HG03060 (cell line): ENCODE measurements at regions not wholly inside any gene's neighbourhood (a gene's known extent, or its start where the extent isn't known, plus 50 kb on each side); places are given as distances from the start of the nearest gene placed in this dataset.
"Not testable (repeated sequence)": the region's sequence is repeated elsewhere in the genome, so short reads cannot be mapped to it uniquely, and the experiment has no call there.

Experiments used
- ATAC-seq: cut with Tn5 transposase; IDR thresholded peaks from one replicate; pipeline ENCODE4 v1.9.1; 2021; ENCODE audit warnings: low read depth, moderate number of reproducible peaks; ENCODE audit not compliant: unreplicated experiment

DNA sequence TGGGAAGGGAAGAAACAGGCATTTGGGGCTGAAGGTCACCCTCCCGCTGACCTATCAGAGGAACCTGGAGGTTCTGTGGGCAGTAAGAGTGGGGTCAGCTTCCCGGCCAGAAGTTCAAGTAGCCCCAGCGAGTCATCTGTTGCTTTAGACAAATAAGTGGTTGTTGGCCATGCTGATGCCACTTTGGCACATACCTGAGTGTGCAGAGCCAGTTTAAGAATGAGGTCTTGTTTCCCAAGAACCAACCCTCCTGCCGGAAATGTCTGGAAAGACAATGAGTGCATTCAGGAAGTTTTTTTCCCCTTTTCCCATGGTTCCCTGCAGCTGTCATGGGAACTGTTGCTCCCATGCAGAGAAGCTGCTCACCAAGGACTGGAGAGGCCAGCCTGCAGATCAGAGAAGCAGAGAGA is 166.7 kb downstream of the ZNF621 start:
- ATAC-seq = no peak

DNA sequence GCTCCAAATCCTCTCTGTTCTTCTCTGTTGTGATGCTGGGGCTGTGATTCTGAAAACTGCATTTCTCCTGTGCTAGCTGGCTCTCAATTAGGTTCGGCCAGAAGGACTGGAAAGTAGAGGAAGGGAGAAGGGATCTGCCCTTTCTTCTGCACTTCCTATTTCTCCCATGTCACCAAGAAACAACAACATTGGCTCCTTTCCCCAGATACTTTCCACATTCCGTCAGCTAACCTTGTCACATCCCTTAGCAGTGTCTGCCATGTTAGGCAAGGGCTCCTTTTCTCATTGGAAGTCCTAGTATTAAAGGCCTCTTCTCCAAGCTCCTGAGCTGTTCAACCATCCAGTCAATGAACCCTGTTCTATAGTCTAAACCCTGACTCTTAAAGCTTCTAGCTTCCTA is 171.1 kb downstream of the ZNF621 start:
- ATAC-seq = no peak

DNA sequence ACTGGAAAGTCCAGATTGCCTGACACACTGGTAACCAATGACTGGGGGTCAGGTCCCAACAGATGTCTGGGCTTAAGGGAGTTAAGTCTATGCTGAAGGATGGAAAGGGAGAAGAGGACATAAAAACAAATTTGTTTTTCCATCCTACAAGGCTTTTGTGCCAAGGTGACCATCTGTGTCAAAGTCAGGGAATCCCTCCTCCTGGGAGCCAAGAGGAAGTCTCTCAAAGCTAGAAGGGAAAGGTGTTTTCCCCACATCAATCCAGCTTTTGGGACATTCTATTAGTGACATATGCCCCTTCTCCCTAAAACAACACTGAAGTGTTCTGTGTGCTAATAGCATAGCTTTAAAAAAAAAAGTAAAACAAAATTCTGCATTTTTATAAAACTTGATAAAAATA is 173.9 kb downstream of the ZNF621 start:
- not testable (repeated sequence) for ATAC-seq

DNA sequence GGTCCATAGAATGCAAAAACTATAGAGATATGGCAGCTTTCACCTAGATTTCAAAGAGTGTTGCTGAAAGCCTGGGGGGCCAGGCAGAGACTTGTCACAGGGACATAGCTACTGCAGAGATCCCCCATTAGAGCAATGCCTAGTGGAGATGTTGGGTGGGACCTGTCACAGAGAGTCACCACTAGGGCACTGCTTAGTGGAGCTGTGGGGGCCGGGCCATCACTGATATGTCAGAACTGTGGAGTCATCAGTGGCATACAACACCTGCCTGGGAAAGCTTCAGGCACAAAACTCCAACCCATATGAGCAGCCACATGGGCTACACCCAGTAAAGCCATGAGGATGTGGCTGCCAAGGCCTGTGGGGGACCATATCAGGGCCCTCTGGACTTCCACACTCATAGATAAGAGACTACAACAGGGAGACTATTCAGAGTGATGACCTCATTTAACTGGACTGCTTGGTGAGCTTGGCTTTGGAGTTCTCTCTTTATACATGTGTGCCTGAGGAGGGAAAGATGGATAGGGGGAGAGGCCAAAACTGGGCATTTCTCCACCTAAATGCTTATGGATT is 176.3 kb downstream of the ZNF621 start:
- ATAC-seq = no peak

DNA sequence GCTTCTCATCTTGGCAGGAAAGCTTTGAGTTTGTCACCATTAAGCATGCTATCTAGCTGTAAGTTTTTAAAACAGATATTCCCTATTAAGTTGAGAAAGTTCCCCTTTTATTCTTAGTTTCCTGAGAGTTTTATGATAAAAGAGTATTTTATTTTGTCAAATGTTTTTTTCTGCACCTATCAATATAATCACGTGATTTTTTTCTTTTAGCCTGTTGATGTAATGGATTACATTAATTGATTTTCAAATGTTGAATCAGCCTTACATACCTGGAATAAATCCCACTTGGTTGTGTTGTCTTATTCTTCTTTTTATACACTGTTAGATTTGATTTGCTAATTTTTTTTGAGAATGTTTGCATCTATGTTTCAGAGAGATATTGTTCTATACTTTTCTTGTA is 179.5 kb downstream of the ZNF621 start:
- no peak for ATAC-seq

DNA sequence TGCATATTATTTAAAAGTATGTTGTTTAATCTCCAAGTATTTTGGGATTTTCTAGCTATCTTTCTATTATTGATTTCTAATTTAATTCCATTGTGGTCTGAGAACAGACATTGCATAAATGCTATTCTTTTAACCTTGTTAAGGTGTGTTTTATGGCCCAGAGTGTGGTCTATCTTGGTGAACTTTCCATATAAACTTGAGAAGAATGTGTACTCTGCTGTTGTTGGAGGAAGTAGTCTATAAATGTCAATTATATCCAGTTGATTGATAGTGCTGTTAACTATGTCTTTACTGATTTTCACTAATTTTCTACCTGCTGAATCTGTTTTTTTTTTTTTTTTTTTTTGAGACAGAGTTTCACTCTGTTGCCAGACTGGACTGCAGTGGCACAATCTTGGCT is 180.9 kb downstream of the ZNF621 start:
- ATAC-seq = no peak

DNA sequence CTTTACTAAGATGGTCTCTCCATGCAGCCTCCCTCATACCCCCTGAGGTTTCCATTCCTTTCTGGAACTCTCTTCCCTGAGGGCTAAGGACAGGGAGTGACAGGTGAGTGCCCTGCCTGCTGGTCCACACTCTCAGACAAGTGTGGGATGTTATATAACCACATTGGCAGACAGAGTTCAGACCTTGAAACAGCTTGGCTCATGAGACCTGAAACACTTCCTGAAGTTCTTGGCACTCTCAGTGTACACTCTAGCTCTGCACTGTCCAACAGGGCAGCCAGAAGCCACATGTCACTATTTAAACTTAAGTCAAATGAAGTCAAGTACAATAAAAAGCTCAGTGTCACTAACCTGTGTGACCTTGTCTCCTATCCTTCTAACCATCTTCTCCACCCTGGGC is 188.5 kb downstream of the ZNF621 start:
- ATAC-seq = no peak

DNA sequence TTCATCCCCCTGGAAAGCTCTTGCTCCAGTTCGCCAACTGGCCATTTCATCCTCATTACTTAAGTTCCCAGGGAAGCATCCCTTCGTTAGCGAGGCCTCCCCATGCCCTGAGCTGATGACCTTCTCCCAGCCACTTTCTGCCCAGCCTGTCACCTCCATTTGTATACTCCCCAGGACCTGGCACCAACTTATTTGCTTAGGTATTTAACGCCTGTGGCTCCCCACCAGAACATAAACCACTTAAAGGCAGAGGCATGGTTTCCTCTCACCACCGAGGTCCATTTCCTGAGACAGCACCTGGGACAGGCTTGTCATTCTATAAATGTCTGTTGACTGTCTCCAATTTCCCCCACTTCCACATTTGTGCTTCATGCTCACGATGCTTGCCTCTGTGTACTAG is 189.0 kb downstream of the ZNF621 start:
- ATAC-seq = no peak

DNA sequence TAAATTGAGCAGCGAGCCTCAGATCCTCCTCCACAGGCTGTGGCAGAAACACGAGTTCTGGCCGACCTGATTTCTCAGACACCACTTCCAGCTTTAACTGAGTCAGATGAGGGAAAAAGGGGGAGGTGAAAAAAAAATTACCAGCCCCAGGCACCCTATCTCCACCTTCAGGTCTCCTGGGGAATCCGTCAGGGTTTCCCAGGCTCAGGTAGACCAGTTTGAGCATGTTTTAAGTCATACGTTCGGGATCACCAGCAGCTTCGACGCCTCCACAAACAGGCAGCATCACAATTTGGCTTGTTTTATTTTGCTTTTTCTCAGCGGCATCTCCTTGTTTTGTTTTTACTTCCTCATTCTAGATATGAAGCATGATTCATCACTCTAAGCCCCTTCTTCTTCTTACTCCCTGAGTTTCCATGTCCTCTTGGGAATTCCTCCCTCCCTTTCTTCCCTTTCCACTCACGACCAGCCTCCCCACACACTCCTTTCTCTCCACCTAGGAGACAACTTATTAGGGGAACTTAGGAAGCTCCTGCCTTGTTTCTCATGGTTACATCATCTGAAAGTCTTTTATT is 190.1 kb downstream of the ZNF621 start:
- no peak for ATAC-seq

DNA sequence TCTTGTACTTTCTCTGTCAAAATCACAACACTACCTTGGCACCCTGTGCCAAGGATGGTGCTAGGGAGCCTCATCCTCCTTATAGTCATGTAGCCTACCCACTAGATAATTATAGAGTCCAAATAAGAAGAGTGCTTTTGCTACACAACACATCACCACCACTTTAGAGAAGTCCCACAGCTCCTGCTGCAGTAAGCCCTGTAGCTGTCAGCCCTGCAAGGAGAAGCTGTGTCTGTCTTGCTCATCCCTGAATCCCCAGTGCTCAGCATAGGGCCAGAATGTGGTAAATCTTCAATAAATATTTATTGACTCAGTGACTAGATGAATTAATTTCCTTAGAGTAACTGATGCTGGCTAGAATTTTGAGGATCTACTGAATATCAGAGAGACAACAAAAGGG is 190.8 kb downstream of the ZNF621 start:
- no peak for ATAC-seq

DNA sequence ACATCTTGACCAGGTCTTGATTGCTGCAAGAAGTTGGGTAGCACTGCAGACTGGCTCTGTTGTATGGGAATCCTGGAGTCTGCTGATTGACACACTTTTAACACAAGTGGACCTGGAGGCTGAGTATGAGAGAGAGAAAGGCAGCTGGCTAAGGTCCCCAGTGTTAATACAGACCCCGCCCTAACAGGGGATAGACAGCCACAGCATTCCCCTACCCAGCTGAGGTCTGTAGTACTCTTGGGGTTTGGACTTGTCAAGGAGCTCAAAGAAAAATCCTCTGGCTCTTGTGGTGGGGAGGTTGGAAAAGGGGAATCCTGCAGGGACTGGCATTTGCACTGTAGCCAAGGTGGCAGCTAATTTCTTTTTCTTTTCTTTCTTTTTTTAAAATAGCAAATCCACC is 192.7 kb downstream of the ZNF621 start:
- no peak for ATAC-seq

DNA sequence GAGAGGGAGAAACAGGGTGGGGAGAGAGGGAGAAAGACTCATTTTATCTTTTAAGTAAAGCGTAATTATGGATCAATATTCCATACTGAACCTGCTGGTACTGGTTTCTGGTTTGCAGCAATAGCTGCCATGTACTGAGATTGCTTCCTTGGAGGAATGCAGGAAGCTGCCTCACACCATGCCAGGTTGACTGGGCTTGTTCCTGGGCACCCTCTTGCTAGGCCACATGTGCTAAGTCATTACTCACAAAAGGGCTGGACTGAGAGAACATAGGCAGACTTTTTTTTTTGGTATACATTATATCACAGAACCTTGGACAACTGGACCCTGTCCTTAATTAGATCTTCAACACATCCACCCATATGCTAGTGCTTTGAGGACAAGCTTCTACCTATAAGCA is 193.4 kb downstream of the ZNF621 start:
- ATAC-seq = peak; percentile 6

DNA sequence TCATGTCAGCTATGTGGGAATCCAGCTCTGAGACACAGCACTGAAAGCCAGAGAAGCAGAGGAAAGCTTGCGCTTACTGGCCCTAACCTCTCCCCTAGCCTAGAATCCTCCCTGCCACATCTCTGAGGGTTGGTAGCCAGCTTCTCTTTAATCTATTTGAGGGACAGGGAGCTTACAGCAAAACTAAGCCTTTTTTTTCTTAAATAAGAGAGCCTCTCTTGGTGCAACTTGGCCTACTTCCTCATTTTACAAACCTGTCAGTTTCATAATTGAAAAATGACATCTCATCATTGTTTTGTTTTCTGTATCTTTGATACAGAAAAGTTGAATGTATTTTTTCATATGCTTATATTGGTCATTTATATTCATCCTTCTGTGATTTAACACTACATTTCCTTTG is 193.9 kb downstream of the ZNF621 start:
- ATAC-seq = peak; percentile 93

DNA sequence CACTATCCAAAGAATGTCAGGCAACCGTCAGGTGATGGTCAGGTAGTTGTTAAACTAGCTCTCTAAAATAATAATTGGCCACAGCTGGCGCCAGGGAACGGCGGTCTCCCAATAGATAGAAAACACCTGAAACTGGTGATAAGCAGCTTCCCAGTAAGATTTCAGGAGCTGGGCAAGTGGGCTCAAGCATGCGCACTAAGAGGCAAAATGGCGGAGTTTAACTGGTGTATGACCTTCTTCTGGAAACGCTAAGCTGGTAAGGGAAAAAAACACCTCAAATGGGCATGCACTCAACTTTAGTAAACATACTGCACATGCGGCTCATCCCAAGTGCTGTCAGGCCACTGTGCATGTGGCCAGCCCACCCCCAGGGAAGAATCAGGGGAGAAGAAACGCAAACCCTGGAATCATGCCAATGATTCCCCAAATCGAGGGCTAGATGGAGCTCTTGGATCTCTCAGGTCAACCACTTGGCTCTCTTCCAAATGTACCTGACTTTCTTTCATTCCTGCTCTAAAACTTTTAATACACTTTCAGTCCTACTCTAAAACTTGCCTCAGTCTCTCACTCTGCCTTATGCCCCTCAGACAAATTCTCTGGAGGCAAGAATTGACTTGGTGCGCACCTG is 195.0 kb downstream of the ZNF621 start:
- ATAC-seq = no peak

DNA sequence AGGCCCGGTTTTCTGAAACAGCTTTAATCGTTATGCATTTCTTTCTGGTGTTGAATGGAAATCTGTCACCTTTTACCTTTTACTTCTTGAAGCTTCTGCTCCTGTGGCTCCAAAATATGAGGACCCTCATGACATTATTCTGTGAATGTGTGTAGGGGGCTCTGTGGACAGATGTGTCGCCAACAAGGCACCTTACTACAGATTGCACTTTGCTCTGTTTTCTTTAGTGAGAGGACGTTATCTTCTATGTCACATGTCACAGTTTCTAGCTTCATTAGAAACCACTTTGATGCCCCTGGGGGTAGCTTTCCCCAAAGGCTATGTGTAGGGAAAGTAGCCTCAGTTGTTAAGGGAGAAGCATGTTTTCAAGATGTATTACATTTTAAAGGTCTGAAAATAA is 195.6 kb downstream of the ZNF621 start:
- ATAC-seq = no peak

DNA sequence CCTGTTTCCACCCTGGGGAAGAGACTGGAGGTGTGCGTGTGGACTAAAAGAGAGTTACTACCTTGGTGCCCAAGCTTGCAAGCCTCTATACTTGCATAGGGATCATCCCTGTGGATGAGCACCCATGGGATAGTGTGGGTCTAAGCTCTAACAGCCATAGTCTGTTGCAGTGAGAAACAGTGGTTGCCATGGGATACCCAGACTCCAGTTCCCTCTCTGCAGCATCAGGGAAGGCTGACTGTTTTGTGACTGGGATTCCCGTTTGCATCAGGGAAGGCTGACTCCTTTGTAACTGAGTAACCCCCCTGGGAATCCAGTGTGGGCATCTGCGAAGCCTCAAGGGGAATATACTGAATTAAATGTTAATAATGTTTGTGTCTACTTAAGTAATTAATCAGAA is 196.1 kb downstream of the ZNF621 start:
- ATAC-seq = no peak

DNA sequence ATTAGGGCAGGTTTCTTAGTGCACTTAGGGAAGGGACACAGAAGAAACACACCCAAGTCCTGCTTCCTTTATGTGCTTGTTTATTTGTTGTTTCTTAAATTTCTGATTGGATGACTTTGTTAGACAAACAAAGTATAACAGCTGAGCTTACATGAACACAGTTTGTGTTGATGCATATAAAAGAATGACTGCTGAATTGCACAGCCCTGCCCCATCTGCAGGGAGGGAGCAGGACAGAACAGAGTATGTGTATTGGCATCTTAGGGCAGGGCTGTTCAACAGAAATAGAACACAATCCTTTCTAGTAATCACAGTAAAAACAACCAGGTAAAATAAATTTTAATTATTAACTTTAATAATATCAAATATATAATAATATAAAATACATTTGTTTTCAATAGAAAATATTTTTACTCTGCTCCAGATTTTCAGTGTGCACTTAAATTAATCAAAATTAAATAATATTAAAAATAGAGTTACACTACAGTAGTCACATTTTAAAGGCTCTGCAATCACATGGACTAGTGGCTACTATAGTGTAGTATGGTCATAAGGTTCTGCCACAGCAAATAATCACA is 198.4 kb downstream of the ZNF621 start:
- ATAC-seq = no peak

DNA sequence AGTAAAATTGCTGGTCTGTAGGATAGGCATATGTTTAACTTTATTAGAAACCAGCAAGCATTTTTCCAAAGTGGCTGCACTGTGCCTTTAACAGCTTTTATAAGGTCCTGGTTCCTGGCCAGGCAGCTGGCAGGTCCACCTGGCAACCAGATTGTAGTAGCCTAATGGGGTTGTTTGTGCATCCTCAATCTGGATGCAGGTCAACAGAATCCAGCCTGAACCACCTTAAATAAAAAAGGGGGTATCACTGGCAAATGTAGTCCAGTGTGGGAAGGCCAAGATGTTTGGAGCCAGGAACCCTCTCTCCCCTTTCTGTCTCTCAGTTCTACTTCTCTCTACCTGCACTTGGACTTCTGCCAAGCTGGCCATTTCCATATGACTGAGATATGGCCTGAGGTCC is 200.3 kb downstream of the ZNF621 start:
- no peak for ATAC-seq

DNA sequence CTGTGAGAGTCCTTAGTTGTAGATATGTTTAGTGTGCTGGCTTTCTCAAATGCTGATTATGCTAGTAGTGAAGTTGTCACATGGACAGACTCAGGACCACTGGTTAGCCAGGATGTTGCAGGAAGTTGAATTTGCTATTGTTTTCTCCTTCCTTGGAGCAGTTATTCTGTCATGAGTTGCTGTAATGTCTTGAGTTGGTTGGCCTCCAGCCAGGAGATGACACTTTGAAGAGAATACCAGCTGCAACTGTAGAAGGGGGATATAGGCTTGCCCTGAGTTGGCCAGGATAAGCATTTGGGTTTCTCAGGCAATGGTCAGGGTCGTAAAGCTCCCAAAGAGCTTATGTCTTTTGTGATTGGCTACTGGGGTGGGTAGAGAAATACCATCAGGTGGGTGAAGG is 206.7 kb downstream of the ZNF621 start:
- ATAC-seq = no peak

DNA sequence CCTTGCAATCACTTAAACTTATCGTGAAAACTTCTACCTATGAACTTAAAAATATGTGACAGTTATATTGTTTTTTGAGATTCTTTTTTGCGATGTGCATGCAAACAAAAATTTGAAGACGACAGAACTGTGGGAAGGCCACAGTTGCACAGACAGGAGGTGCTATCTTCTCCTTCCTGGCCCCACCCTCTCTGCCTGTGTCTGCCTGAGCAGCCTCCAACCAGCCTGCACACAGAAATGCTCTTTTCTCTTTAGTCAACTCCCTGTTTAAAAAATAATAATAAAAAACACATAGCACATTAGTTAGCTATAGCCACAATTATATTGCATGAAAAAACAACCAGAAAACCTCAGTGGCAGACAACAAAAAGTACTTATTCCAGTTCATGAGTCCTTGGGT is 212.2 kb downstream of the ZNF621 start:
- no peak for ATAC-seq

DNA sequence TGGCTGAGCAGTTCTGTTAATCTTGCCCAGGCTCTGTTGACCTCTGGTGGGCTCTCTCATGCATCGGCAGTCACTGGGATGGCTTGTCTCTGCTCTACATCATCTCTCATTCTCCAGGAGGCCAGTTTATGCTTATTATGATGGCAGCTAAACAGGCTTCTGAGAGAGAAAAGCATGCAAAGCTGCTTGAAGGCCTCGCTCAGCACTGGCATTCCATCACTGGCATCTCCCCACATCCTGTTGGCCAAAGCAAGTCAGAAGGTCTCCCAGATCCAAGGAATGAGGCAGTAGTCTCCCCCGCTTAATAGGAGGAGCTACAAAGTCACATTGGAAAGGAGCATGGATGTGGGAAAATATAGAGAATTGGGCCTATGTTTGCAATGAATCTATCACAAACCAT is 212.6 kb downstream of the ZNF621 start:
- no peak for ATAC-seq

DNA sequence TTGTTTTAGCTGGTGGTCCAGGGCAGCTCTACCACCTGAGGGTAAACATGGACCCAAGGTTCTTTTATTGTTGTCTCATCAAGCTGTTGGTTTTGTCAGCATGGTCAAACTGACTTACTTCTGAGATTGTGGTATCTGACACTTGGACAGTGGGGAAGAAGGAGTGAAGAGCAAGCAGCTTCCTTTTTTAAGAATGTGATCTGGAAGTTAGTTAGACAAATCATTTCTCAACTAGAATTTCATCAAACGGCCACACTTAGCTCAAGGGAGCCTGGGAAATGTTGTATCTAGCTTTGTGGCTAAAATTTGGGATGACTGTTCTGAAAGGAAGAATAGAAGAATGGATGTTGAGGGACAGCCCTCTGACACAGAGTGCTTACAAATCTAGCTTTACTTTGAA is 215.2 kb downstream of the ZNF621 start:
- no peak for ATAC-seq
